NT2/D1 (cell line): ENCODE measurements at regions not wholly inside any gene's neighbourhood (a gene's known extent, or its start where the extent isn't known, plus 50 kb on each side); places are given as distances from the start of the nearest gene placed in this dataset.

Source experiments
- SUZ12 ChIP-seq: IDR thresholded peaks from 2 replicates; pipeline ENCODE4 v1.6.1; 2011; ENCODE audit not compliant: insufficient read length, insufficient read depth; ENCODE audit errors: extremely low read depth
- ZNF274 ChIP-seq: IDR thresholded peaks from 2 replicates; pipeline ENCODE4 v1.6.1; 2011; ENCODE audit warnings: mild to moderate bottlenecking, low read depth, low read length

DNA sequence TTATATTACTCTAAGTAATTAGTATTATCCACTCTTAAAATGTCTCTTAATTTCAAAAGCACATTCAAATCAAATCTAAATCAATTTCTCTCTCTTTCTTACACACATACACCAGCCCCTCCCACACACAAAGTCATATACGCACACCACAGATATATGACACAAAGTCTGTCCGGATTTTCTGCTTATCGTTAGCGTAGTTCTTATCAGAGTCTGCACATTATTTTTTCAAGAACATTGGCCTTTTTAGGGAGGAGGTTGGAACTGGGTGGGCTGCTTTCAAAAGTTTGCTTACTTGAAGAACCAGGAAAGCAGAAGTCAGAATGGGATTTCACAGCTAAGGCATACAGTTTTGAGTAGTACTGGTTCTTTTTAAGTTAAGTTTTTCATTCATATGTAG lies 387.6 kb upstream of the CHRM2 start:
- TF ChIP-seq ZNF274 = no peak
- TF ChIP-seq SUZ12 = no peak
